NCI-H1105 treated with DMSO at 0.1 percent for 48 hours (cell line): ENCODE measurements at regions not wholly inside any gene's neighbourhood (a gene's known extent, or its start where the extent isn't known, plus 50 kb on each side); places are given as distances from the start of the nearest gene placed in this dataset.
"Not testable (repeated sequence)": the region's sequence is repeated elsewhere in the genome, so short reads cannot be mapped to it uniquely, and the experiment has no call there.

Experiments
- DNase-seq: peaks from one replicate; lab custom pipeline; 2025; lab: John Stamatoyannopoulos, UW

DNA sequence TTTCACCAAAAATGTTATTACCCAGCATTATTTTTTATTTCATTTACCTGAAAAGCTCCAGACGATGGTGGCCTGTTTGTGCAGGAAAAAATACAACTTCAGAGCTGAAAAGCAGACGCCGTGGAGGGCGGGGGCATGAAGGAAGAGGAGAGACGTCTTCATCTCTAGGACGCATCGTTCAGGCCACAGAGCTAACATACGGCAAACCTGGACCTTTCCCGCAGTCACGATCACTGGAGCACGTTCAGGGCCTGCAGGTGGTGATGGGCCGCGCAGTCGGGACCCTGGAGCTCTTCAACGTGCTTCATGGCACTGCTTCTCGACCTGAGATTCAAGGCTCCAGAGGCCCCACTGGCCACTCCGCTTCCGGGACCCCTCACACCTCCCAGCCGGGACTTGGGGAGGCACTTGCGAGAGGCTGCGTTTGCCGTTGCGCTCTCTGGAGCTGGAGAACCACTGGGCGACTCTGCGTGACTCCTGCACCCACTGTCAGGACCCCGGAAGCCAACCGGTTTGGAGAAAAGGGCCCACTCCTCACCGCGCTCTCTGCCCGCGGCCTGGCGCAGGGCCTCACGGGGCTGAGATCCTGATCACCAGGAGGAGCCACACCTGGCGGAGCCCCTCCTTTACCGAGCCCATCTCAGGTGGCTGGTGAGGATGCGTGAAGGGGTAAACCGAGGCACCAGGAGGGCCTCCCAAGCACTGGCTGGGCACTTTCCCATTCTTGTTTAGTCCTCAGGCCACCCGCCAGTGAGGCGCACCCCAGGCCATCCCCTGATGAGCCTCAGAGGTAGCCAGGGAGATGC is 164.4 kb upstream of the AFDN start:
- no peak for DNase-seq

DNA sequence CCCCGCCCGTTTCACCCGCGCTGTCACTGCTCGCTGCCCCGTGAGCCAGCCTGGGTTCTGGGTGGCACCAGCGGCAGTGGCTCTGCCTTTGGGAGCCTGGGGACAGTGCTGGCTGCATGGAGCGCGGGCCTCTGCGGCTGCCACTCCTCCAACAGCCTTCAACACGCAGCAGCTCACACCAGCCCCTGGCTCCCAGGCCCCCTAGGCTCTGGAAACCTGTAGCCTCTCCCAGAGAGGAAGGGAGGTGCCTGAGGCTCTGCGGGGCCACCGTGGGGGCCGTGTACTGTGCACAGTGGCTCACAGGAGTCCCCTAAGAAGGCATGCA is 163.9 kb upstream of the AFDN start:
- DNase-seq, result no peak

DNA sequence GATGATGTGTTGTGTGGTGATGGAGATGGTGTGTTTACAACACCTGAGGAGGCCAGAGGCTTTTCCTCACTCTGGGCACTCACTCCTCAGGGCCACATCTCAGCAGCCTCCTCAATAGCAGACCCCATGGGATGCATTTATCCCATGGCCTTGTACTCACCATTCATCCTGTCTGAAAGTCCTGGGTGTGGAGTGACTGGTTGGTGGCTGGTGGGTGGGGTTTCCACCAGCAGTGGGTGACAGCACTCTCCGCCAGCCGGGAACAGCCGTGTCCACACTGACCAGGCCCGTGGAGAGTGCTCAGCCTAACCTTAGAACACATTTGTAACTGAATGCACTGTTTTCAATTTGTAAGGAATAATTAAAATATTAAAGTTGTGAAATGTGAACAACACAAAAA is 163.4 kb upstream of the AFDN start:
- no peak for DNase-seq

DNA sequence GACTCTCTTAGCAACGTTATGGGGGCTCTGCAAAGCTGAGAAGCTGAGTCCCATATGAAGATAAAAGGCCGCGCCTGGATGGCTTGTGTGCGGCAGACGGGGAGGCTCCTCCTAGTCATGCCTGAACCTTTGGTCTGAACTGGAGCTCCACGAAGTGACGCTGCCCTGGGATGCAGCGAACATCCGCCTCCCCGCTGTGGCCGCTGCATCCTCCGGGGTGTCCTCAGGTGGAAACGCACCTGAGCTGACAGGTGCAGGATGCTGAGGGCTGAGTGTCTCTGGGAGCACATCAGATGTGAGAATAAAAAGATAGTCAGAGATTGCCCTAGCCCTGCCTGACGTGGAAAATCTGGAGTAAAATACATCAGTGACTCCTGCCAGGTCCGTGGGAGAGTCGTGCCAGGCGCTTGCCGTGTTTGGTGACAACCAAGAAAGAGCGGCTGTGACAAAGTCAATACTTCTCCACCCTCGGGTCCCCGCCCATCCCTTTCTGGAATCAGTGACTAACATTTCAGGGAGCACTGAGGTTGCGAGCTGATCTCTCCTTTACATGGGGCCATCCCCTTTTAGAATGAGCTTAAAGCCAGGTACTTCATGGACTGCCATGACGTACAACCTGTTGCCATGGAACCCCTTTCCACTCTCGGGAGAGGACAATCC is 162.8 kb upstream of the AFDN start:
- DNase-seq, result no peak

DNA sequence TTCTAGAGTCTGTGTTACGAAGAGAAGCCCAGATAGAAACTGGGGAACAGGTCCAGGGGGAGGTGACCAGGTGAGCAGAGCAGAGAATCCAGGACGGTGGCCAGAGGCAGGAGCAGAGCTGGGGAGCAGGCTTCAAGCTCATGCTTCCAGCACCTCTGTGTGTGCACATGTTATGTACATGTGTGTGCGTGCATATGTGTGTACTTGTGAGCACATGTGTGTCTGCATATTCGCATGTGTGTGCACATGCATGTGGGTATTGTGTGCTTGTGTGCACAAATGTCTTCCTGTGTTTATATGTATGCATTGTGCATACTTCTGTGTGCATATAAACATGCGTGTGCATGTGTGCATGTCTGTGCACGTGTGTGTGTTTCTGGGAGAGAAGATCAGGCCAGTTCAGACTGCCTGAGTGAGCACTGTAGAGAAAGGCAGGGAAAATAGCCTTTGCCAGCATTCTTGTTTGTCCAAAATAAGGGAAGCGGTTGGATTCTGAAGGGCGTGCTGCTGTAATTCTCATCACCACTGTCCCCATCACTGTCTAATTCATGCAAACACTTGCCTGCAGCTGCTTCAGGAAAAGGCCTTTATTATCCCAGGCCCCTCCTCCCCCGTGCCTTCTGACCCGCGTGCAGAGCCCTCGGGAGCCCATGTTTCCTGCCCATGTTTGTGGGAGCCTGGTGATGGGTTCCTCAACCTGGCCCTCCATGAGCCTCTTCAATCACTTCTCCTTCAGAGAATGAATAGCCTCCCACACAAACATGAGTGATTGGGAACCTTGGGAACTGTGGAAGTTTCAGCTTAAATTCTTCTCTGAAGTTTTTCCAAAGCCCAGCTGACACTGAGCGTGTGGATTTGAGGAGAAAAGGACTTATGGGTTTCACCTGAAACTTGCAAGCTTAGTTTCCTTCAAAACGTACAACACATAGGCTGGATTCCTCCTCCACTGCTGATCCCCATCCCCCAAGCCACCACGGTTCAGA is 161.7 kb upstream of the AFDN start:
- DNase-seq, result no peak

DNA sequence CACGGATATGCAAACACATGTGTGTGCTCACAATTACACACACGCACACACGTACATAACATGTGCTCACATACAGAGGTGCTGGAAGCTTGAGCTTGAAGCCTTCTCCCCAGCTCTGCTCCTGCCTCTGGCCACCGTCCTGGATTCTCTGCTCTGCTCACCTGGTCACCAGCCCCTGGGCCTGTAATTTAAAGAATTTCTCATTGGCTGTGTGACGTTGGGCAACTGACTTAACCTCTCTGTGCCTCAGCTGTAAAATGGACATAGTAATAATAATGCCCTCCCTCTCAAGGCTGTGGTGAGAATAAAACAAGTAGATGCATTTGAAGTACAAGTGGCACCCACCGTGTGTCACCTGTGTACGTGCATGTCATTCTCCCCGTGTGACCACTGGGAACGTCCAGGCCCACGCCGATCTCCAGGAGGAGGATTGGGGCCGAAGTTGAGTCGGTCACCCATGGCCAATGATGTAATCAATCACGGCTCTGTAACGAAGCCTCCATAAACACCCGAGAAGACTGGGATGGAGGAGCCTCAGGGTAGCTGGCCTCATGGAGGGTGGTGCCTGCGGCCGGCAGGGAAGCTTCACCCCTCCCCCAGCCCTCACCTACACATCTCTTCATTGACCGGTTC is 160.9 kb upstream of the AFDN start:
- DNase-seq, result no peak

DNA sequence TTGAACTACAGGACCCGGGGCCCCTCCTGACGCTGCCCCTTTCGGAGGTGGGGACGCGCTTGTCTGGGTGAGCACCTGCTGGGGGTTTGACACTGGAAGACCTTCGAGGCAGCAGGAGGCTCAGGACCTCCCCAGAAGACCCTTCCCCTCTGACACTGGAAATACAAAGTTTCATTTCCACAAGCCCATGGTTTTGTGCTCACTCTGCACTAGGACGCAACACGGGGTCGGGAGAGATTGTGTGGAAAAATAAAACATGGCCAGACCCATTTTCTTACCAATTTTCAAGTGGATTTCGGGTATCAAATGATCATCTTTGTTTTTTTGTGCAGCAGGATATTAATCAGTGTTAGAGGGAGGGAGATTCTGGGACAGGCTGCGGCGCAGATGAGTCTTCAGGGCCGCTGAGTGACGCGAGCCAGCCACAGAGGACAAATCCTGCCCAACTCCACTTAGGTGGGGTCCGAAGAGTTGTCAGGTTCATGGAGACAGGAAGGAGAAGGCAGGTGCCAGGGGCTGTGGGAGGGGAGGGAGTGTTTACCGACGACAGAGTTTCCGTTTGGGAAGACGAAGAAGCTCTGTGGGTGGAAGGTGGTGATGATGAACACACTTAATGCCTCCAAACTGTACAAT is 160.0 kb upstream of the AFDN start:
- DNase-seq, result no peak

DNA sequence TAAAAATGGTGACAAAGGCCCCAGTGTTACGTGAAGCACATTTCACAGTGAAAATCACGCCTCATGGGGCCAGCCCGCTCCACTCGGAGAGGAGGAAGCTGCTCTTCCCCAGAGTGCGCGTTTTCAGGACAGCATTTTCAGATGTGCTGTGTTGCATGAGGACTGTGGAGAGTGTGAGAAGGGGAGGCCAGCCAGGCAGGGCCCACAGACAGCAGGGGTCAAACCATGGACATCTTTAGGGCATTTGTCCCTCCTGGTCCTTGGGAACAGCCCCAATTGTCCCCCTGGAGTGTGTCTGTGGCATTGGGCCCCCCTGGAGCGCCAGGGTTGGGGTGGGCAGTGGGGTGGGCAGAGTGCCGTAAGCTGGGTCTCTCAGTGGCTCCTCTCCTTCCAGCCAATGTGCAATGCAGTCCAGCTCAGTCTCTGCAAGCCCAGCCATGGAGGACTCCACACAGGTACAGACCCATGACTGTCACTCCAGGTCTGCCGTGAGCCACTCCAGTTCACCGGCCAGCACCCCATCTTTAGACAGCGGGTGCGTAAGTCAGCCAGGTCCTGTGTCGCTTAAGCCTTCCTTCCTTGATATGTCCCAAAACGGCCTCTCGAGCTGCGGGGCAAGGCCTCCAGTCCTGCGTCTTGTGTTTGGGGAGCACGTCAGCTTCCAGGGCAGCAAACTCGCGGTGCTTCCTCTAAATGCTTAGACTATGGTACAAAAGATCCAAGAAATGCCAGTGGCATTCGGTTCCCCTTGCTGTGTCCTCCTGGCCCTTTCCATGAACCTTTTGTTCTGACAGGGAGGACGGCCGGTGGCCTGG is 159.3 kb upstream of the AFDN start:
- no peak for DNase-seq

DNA sequence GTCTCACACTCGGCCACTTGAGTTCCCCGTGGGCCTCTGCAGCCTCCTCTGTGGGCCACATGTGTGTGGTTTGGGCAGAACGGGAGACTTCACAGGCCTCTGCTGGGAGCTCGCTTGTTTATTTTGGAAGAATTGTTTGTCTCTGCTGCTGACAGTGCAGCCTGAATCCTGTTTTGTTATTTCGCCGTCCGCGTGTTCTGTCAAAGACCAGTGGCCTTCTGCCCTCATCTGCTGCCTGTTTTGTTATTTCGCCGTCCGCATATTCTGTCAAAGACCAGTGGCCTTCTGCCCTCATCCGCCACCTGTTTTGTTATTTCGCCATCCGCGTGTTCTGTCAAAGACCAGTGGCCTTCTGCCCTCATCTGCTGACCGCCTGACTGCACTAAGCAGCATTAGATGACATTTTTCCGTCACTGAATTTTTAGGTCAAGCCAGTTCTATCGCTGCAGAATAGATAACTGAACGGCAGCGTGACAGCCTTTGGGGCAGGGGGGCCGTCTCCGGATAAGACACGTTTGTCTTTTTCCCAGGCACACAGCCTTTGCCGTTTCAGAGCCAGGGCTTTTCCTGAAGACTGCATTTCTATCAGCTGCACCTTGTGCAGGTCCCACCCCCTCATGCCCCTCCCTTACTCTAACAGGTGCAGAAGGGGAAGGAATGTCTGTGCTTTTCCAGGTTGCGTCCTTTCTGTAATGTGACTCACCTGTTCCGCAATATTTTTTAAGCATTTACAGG is 158.5 kb upstream of the AFDN start:
- DNase-seq, result no peak

DNA sequence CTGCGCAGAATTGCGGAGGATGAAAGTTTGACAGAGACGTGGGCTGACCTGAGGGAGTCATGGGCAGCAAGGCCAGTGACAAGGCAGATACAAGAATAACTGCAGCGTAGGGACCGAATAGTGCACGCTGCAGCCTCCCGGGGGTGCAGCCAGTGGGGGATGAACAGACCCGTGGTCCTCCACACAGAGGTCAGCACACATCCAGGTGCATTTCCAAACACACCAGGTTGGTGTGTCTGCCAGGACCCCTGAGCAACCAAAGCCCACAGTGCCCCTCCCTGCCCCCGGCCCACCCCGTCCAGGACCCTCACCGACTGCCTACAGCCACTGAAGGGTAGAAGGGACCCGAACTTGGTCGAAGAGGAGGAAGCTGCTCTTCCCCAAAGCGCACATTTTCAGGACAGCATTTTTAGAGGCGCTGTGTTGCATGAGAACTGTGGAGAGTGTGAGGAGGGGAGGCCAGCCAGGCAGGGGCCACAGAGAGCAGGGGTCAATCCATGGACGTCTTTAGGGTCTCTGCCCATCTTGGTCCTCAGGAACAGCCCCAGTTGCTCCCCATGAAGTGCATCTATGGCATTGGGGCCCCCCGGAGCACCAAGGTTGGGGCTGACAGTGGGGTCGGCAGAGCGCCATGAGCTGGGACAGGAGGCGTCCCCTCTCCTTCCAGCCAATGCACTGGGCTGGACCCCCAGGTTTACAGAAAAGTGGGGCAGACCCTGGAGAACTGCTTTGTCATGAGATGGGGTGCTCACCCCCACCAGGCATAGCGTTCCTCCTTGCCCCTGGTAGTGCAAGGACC is 157.8 kb upstream of the AFDN start:
- DNase-seq, result no peak

DNA sequence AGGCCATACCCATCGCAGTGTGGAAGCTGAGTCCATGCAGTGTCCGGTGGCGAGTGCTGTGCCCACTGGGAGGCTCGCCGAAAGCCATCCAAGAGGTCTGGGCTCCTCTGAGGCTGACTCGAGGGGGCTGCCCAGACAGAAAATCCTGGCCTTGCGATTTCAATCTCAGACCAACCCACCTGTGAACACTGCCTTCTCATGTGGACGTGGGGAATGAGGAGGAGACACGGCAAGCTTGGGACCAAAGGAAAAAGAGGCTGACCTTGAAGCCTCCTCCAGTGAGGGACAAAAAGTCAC is 157.2 kb upstream of the AFDN start:
- DNase-seq, result no peak

DNA sequence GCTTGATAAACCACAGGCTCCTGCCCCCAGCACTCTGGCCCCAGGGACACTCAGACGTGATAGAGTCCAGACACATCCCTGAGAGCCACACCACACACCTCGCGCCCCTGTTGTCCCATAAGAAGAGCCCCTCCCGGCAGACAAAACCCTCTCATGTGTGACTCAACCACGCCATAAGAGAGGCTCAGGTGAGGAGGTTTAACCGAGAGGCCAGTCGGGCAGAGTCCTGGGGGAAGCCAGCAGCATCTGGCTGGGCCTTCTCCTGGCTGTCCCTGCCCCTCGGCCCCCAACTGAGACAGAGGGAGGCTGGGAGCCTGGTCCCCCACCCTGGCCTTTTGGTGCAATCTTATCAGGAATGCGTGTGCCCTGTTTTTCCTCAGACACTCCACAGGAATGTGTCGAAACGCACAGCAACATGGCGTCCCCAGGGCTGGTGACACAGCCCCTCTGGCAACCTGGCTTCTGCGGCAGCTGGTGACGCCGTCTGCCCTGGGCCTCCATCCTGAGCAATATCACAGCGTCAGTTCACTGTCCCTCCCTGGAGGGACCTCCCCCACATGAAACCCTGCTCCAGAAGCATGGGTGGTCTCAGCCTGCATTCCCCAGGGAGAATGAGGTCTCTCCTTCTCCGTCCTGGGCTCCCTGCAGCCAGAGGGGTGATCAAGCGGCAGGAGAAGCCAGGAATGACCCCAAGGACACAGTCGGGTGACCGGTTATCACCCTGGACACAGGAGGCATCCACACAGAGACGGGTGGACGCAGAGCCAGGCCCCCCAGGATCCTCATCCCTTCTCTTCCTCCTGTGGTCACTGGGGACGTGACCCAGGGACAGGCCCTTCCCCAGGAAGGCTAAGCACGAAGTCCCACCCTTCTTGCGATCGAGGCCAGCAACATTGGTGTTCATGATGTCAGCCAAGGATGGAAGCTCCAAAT is 156.6 kb upstream of the AFDN start:
- no peak for DNase-seq

DNA sequence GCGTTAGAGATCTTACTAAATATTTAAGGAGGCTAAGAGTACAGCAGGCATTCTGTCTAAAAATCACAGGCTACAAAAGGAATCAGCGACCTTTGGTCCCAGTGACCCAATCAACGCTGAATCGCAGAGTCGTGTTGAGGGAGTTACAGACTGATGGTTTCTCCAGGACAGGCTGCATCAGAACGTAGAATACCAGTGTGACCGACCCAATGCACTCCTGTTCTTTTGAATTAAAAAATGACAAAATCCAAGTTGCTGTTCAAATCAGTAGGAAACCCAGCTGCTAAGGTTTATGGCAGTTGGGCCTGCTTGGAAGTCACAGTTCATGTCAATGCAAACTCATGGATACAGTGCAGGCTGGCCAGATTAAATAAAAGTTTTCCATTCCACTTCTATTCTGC is 155.8 kb upstream of the AFDN start:
- DNase-seq, result no peak

DNA sequence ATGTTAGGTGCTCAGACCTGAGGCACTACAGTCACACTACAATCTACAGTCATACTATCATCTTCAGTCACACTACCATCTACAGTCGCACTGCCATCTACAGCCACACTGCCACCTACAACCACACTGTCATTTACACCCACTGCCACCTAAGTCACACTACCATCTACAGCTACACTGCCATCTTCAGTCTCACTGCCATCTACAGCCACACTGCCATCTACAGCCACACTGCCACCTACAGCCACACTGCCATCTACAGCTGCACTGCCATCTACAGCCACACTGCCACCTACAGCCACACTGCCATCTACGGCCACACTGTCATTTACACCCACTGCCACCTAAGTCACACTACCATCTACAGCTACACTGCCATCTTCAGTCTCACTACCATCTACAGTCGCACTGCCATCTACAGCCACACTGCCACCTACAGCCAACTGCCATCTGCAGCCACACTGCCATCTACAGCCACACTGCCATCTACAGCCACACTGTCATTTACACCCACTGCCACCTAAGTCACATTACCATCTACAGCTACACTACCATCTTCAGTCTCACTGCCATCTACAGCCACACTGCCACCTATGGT is 155.2 kb upstream of the AFDN start:
- not testable (repeated sequence) for DNase-seq

DNA sequence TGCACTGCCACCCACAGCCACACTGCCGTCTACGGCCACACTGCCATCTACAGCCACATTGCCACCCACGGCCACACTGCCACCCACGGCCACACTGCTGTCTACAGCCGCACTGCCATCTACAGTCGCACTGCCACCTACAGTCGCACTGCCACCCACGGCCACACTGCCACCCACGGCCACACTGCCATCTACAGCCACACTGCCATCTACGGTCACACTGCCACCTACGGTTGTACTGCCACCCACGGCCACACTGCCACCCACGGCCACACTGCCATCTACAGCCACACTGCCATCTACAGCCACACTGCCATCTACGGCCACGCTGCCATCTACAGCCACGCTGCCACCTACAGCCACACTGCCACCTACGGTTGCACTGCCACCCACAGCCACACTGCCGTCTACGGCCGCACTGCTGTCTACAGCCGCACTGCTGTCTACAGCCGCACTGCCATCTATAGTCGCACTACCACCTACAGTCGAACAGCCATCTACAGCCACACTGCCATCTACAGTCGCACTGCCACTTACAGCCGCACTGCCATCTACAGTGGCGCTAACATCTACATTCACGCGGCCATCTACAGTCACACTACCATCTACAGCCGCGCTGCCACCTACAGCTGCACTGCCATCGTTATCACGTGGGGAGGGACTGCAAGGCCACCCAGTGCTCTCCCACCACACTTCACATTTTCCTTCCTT is 154.6 kb upstream of the AFDN start:
- DNase-seq, result no peak

DNA sequence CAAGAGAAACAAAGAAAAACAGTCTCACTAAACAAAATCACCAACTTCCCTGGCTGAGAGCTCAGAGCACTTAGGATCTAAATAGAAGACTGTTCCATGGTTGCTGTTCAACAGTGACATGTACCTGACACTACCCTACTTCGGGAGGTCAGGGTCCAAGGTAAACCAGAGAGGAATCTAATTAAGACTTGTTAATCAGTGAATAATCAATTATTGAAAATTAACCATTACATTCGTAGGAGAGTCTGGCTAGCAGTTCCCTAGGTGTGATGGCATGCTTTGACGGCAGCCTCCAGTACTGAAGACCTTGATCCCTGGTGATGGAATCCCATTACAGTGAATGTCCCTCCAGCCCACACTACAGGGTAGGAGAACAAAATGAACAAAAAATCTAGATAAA is 154.0 kb upstream of the AFDN start:
- DNase-seq, result no peak

DNA sequence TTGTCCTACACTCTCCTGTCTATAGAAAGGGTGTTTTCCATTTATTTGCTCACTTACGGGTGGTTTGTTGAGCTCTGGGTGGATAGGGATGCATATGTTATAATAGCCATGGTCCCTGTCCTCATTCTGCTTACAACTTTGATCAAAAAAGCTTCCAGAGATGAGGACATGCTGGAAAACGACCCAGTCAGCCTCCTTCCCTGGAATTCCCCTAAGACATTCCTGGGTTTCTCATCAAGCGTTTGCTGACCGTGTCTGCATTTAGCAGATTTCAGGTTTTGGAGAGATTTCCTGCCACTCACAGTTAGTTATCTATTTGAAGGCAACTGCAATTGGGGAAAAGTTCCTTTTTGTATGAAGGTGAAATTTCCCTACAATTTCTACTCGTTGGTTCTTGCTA is 152.8 kb upstream of the AFDN start:
- no peak for DNase-seq
